SK-N-SH (cell line): ENCODE measurements at regions not wholly inside any gene's neighbourhood (a gene's known extent, or its start where the extent isn't known, plus 50 kb on each side); places are given as distances from the start of the nearest gene placed in this dataset.

Experiments used
- CTCF ChIA-PET: fragments of 300-600, 350-600 bp; formaldehyde crosslinking; extraction: SDS; loops from one replicate; lab custom pipeline; 2021; lab: Yijun Ruan, JAX
- POLR2A ChIA-PET: fragments of 350-600 bp; sonication (Branson Sonifier 250); formaldehyde crosslinking; extraction: SDS; loops from one replicate; lab custom pipeline; 2020; ENCODE audit warnings: antibody characterized with exemption, inconsistent platforms; lab: Yijun Ruan, JAX
- DNase-seq: peaks from one replicate; pipeline ENCODE4 v3.0.0; 2012
- H2AFZ ChIP-seq: fragments of 200-600 bp; sonication (generic); 2 replicates; pipeline ENCODE4 v1.8.1; 2016; ENCODE audit warnings: antibody characterized with exemption, mild to moderate bottlenecking, low read depth
- H3F3A ChIP-seq: fragments of 200-600 bp; sonication (generic); replicated peaks from 2 replicates; pipeline ENCODE3; 2016; ENCODE audit warnings: antibody characterized with exemption, mild to moderate bottlenecking; ENCODE audit not compliant: insufficient read depth
- H3K27ac ChIP-seq, 2 experiments: fragments of 200-500 bp in 1 of 2; fragments of 200-600 bp in 1 of 2; sonication (Bioruptor generic) in 1 of 2; sonication (generic), shearing (Covaris generic) in 1 of 2; 2 replicates each; pipeline versions ENCODE4 v1.5.1 to v1.6.1; 2014 to 2016; ENCODE audit warnings: low read depth in 2 of 2, inconsistent platforms in 1 of 2, low read length in 1 of 2, mild to moderate bottlenecking in 1 of 2, mixed read lengths in 1 of 2
- H3K27me3 ChIP-seq: fragments of 200-600 bp; sonication (generic), shearing (Covaris generic); 2 replicates; pipeline ENCODE4 v1.6.1; 2016; ENCODE audit warnings: mixed run types; ENCODE audit not compliant: insufficient read depth
- H3K36me3 ChIP-seq, 2 experiments: fragments of 200-500 bp in 1 of 2; fragments of 200-600 bp in 1 of 2; sonication (Bioruptor generic) in 1 of 2; sonication (generic) in 1 of 2; replicated peaks in 1 of 2; 2 replicates each; pipeline versions ENCODE3 to v1.5.1; 2014 to 2016; ENCODE audit warnings: low read length in 1 of 2, mild to moderate bottlenecking in 1 of 2; ENCODE audit not compliant: insufficient read depth in 2 of 2, control insufficient read depth in 1 of 2
- H3K4me1 ChIP-seq, 2 experiments: fragments of 200-500 bp in 1 of 2; fragments of 200-600 bp in 1 of 2; sonication (Bioruptor generic) in 1 of 2; sonication (generic), shearing (Covaris generic) in 1 of 2; 2 replicates each; pipeline versions ENCODE4 v1.5.1 to v1.6.1; 2014 to 2016; ENCODE audit warnings: low read depth in 1 of 2, low read length in 1 of 2, mixed run types in 1 of 2; ENCODE audit not compliant: insufficient read depth in 2 of 2, control insufficient read depth in 1 of 2
- H3K4me2 ChIP-seq: fragments of 200-600 bp; sonication (generic), shearing (Covaris generic); 2 replicates; pipeline ENCODE4 v1.6.1; 2017; ENCODE audit warnings: mixed run types
- H3K4me3 ChIP-seq, 2 experiments: fragments of 200-500 bp in 1 of 2; fragments of 200-600 bp in 1 of 2; sonication (Bioruptor generic) in 1 of 2; sonication (generic), shearing (Covaris generic) in 1 of 2; 2 replicates each; pipeline versions ENCODE4 v1.5.1 to v1.8.1; 2014 to 2016; ENCODE audit warnings: low read depth in 2 of 2, inconsistent platforms in 1 of 2, low read length in 1 of 2, mild to moderate bottlenecking in 1 of 2, mixed read lengths in 1 of 2, moderate library complexity in 1 of 2
- H3K79me2 ChIP-seq: fragments of 200-600 bp; sonication (generic); 2 replicates; pipeline ENCODE4 v1.8.1; 2017; ENCODE audit warnings: mild to moderate bottlenecking; ENCODE audit not compliant: insufficient read depth
- H3K9ac ChIP-seq: fragments of 200-600 bp; sonication (generic); 2 replicates; pipeline ENCODE4 v1.6.1; 2017; ENCODE audit warnings: mixed run types
- H3K9me2 ChIP-seq: fragments of 200-600 bp; sonication (generic); 2 replicates; pipeline ENCODE4 v1.6.1; 2017; ENCODE audit warnings: mixed run types
- H3K9me3 ChIP-seq: fragments of 200-600 bp; sonication (generic); 2 replicates; pipeline ENCODE4 v1.6.1; 2017; ENCODE audit warnings: mixed run types, mild to moderate bottlenecking, moderate library complexity
- H4K20me1 ChIP-seq: fragments of 200-600 bp; sonication (generic); 2 replicates; pipeline ENCODE4 v1.6.1; 2017; ENCODE audit warnings: mild to moderate bottlenecking, mixed run types; ENCODE audit not compliant: insufficient read depth
- CHD2 ChIP-seq: fragments of 150-350 bp; IDR thresholded peaks from 2 replicates; pipeline ENCODE4 v1.6.1; 2018; ENCODE audit warnings: low read length; ENCODE audit not compliant: partially characterized antibody
- ELF1 ChIP-seq: IDR thresholded peaks from 2 replicates; pipeline ENCODE4 v1.4.0; 2012
- EP300 ChIP-seq, 2 experiments: IDR thresholded peaks; 2 replicates each; pipeline versions ENCODE4 v1.4.0 to v1.6.1; 2012; ENCODE audit warnings: borderline replicate concordance in 1 of 2, low read depth in 1 of 2, low read length in 1 of 2
- EZH2phosphoT487 ChIP-seq: fragments of 200-600 bp; sonication (generic); IDR thresholded peaks from 2 replicates; pipeline ENCODE4 v1.6.1; 2017; ENCODE audit warnings: low read depth, mixed run types, mild to moderate bottlenecking, antibody characterized with exemption, moderate library complexity, borderline replicate concordance
- FOXJ3 ChIP-seq: sonication (generic); formaldehyde crosslinking; IDR thresholded peaks from 2 replicates; pipeline ENCODE4 v1.5.1; 2020; ENCODE audit warnings: mild to moderate bottlenecking, missing genetic modification reagents
- FOXM1 ChIP-seq: IDR thresholded peaks from 2 replicates; pipeline ENCODE4 v1.4.0; 2012; ENCODE audit warnings: low read depth, mild to moderate bottlenecking
- GATA2 ChIP-seq: sonication (generic); formaldehyde crosslinking; IDR thresholded peaks from 2 replicates; pipeline ENCODE4 v1.5.0; 2020; ENCODE audit warnings: mild to moderate bottlenecking, missing genetic modification reagents
- NFIC ChIP-seq: IDR thresholded peaks from 2 replicates; pipeline ENCODE4 v1.4.0; 2012; ENCODE audit warnings: borderline replicate concordance
- RCOR1 ChIP-seq: fragments of 150-350 bp; IDR thresholded peaks from 2 replicates; pipeline ENCODE4 v1.6.1; 2017; ENCODE audit warnings: antibody characterized with exemption, low read length
- REST ChIP-seq: IDR thresholded peaks from 2 replicates; pipeline ENCODE4 v1.6.1; 2012; ENCODE audit warnings: mild to moderate bottlenecking, low read depth, low read length, moderate library complexity
- RFX5 ChIP-seq: IDR thresholded peaks from 2 replicates; pipeline ENCODE4 v1.6.1; 2012; ENCODE audit warnings: mild to moderate bottlenecking, improper control_type of control experiment, low read length
- SIN3A ChIP-seq: IDR thresholded peaks from 2 replicates; pipeline ENCODE4 v1.6.1; 2012; ENCODE audit warnings: low read depth, mild to moderate bottlenecking, low read length, moderate library complexity, borderline replicate concordance
- SMC3 ChIP-seq: IDR thresholded peaks from 2 replicates; pipeline ENCODE4 v1.6.1; 2012; ENCODE audit warnings: low read depth, low read length, improper control_type of control experiment
- TCF12 ChIP-seq: IDR thresholded peaks from 2 replicates; pipeline ENCODE4 v1.4.0; 2012
- WGBS: methylation state at CpG from one replicate; pipeline ENCODE4 v1.1.6; 2017; ENCODE audit warnings: low lambda C conversion rate; 5-methylcytosine and 5-hydroxymethylcytosine counted together
- TF ChIP-seq, protein P1 (sequence below): IDR thresholded peaks from 2 replicates; pipeline ENCODE4 v1.4.0; 2012; ENCODE audit warnings: low read depth, borderline replicate concordance
- TF ChIP-seq, protein P2 (sequence below): fragments of 150-350 bp; IDR thresholded peaks from 2 replicates; pipeline ENCODE4 v1.6.1; 2016; ENCODE audit warnings: mild to moderate bottlenecking, low read depth, low read length

DNA sequence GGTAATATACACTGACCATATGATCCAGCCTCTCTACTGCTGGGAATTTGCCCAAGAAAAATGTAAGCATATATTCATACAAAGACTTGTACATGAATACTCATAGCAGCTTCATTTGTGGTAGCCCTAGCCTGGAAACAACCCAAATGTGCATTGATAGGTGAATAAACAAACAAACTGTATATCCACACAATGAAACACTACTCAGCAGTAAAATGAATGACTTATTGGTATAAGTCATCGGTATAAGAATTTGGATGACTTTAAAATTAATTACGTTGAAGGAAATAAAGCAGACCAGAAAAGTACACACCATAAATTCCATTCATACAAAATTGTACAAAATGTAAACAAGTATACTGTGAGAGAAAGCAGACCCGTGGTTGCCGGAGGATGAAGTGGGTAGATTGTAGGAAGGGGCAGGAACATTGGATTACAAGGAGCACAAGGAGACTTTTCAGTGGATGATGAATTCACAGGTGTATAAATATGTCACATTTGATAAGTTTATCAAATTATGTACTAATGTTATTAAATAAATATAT is 376.7 kb downstream of the TDRD15 start:
- no peaks in the 10 kb centered on the region for H3K36me3 ChIP-seq
- no peaks in the 10 kb centered on the region for H4K20me1 ChIP-seq
- no peak overlapping the region for H3K4me3 ChIP-seq
- no peak overlapping the region for H3K4me2 ChIP-seq
- POLR2A ChIA-PET: no interaction called here
- TF ChIP-seq RFX5: no peak
- TF ChIP-seq, protein P1, sequence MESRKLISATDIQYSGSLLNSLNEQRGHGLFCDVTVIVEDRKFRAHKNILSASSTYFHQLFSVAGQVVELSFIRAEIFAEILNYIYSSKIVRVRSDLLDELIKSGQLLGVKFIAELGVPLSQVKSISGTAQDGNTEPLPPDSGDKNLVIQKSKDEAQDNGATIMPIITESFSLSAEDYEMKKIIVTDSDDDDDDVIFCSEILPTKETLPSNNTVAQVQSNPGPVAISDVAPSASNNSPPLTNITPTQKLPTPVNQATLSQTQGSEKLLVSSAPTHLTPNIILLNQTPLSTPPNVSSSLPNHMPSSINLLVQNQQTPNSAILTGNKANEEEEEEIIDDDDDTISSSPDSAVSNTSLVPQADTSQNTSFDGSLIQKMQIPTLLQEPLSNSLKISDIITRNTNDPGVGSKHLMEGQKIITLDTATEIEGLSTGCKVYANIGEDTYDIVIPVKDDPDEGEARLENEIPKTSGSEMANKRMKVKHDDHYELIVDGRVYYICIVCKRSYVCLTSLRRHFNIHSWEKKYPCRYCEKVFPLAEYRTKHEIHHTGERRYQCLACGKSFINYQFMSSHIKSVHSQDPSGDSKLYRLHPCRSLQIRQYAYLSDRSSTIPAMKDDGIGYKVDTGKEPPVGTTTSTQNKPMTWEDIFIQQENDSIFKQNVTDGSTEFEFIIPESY: no peak
- no peak for TF ChIP-seq TCF12
- TF ChIP-seq RCOR1: no peak
- TF ChIP-seq CHD2: no peak
- no peak for TF ChIP-seq REST
- TF ChIP-seq SMC3: no peak
- no peak for TF ChIP-seq EZH2phosphoT487
- TF ChIP-seq EP300 (IDR thresholded peaks at IDR 0.05; ENCODE audit: borderline replicate concordance in 1 of 2, low read depth in 1 of 2, low read length in 1 of 2): no peak
- no peak for TF ChIP-seq SIN3A
- no peak for TF ChIP-seq FOXM1
- no peak for TF ChIP-seq GATA2
- TF ChIP-seq FOXJ3: no peak
- TF ChIP-seq, protein P2, sequence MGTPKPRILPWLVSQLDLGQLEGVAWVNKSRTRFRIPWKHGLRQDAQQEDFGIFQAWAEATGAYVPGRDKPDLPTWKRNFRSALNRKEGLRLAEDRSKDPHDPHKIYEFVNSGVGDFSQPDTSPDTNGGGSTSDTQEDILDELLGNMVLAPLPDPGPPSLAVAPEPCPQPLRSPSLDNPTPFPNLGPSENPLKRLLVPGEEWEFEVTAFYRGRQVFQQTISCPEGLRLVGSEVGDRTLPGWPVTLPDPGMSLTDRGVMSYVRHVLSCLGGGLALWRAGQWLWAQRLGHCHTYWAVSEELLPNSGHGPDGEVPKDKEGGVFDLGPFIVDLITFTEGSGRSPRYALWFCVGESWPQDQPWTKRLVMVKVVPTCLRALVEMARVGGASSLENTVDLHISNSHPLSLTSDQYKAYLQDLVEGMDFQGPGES: no peak
- TF ChIP-seq NFIC: no peak
- no peak for TF ChIP-seq ELF1
- no peaks in the 10 kb centered on the region for H3K27me3 ChIP-seq
- no peaks in the 10 kb centered on the region for H3K79me2 ChIP-seq
- no peaks in the 10 kb centered on the region for H3K9me2 ChIP-seq
- no peak overlapping the region for H3K9ac ChIP-seq
- no peaks in the 10 kb centered on the region for H3F3A ChIP-seq
- no peak for DNase-seq
- no peaks in the 10 kb centered on the region for H3K9me3 ChIP-seq
- H3K27ac ChIP-seq: no peak overlapping the region
- CTCF ChIA-PET: no interaction called here
- no peak overlapping the region for H2AFZ ChIP-seq
- WGBS: 37% methylated on average over 4 of the region's 4 CpGs
- H3K4me1 ChIP-seq: peaks cover 0 to 9% of the 10 kb centered on the region in 2 experiments; a peak in 1 of 4 replicates
